ENCODE measurements at regions not wholly inside any gene's neighbourhood (a gene's known extent, or its start where the extent isn't known, plus 50 kb on each side); places are given as distances from the start of the nearest gene placed in this dataset.
"Not testable (repeated sequence)": the region's sequence is repeated elsewhere in the genome, so short reads cannot be mapped to it uniquely, and the experiment has no call there.

GRCh38 chr6:170146640-170147039 lies 144.2 kb downstream of the DLL1 start:
- DNase-seq, result no peak

GRCh38 chr6:170146131-170146530 lies 144.7 kb downstream of the DLL1 start:
- not testable (repeated sequence) for DNase-seq

DNA sequence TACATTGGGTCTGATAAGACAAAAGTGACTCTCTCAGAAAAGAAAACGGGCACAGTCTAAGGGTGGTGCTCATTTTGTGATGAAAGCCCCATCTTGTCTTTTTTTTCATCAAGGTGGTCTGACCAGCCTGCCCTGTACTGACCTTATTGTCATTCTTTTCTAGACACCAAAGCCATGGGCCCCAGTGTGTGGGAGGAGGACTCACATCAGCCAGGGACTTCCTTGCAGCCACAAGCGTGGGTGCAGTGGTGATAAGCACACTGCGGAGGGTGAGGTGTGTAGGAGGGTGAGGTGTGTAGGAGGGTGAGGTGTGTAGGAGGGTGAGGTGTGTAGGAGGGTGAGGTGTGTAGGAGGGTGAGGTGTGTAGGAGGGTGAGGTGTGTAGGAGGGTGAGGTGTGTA lies 145.2 kb downstream of the DLL1 start:
- not testable (repeated sequence) for DNase-seq

DNA sequence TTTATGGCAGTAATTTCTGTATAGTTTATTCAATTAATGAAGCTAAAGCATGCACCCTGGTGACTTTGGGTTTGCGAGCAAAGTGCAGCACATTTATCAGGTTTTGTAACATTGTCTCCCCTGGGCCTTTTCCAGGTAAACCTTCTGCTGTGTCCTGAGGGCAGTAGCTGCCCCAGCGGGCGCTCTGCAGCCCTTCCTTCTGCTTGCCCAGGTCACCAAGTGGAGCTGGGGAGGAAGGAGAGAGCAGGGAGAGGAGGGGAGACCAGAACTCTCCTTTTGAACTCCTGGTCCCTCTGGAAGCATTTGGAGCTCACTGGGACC lies 145.6 kb downstream of the DLL1 start:
- DNase-seq, result no peak

DNA sequence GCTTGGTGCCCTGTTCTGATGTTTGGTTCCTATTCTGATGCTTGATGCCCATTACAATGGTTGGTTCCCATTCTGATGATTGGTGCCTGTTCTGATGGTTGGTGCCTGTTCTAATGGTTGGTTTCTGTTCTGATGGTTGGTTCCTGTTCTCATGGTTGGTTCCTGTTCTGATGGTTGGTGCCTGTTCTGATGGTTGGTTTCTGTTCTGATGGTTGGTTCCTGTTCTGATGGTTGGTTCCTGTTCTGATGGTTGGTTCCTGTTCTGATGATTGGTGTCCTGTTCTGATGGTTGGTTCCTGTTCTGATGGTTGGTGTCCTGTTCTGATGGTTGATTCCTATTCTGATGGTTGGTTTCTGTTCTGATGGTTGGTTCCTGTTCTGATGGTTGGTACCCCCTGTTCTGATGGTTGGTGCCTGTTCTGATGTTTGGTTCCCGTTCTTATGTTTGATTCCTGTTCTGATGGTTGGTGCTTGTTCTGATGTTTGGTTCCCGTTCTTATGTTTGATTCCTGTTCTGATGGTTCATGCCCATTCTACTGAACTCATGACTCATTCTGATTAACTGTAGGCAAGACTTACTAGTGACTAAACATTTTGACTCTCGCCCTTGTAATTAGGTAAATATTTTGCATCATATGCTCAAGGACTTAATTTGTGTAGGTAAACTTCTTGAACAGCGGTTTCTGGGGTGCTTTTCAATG lies 146.2 kb downstream of the DLL1 start:
- DNase-seq, result no peak

- no peak for DNase-seq
Measured at GRCh38 chr6:170143401-170144150, 147.3 kb downstream of the DLL1 start.

GRCh38 chr6:170142559-170142958 lies 148.3 kb downstream of the DLL1 start:
- no peak for DNase-seq

DNA sequence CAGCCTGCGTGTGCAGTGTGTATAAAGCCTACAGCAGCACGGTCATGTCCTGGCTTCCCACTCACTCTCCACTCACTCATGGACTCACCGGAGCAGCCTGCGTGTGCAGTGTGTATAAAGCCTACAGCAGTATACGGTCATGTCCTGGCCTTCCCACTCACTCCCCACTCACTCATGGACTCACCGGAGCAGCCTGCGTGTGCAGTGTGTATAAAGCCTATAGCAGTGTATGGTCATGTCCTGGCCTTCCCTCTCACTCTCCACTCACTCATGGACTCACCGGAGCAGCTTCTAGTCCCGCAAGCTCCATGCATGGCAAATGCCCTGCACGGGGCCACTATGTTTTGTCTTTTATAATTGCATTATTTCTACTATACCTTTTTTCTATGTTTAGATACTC lies 149.8 kb downstream of the DLL1 start:
- DNase-seq, result not testable (repeated sequence)

- DNase-seq, result no peak
Measured at GRCh38 chr6:170140129-170140528, 150.7 kb downstream of the DLL1 start.

- DNase-seq, result no peak
Measured at GRCh38 chr6:170139531-170139930, 151.3 kb downstream of the DLL1 start.

- not testable (repeated sequence) for DNase-seq
Measured at GRCh38 chr6:170139046-170139445, 151.8 kb downstream of the DLL1 start.

- no peak for DNase-seq
Measured at GRCh38 chr6:170137911-170138910, 152.7 kb downstream of the DLL1 start.

GRCh38 chr6:170137176-170137891 lies 153.5 kb downstream of the DLL1 start:
- no peak for DNase-seq

DNA sequence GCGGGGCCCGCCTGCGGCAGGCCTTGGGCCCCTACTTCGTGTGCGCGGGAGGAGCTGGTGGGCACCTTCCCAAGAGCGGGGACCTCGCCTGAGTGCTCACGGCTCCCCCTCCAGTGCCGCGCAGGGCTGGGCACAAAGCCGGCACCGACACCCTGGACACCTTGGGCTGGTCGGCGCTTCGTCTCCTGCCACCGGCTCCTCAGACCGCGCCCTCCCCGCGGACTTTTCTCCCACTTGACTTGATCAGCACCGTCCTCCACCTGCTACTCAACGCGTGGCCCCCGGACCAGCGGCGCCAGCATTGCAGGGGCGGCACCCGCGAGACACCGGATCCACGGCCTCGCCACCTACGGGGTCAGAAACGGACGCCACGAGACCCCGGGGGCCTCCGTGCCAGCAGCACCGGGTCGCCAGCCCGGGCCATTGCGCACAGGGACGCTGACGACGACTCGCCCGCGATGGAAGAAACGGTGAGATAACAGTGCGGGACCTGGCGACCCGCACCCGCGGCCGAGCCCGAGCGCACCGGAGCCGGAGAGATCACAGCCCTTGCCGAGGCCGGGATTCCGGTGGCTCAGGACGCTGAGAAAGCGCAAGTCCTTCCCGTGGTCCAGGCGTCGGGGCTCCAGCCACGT lies 154.2 kb downstream of the DLL1 start:
- no peak for DNase-seq

GRCh38 chr6:170135821-170136471 lies 154.9 kb downstream of the DLL1 start:
- no peak for DNase-seq

- DNase-seq, result no peak
Measured at GRCh38 chr6:170135461-170135820, 155.4 kb downstream of the DLL1 start.

- DNase-seq, result no peak
Measured at GRCh38 chr6:170134471-170135440, 156.1 kb downstream of the DLL1 start.

DNA sequence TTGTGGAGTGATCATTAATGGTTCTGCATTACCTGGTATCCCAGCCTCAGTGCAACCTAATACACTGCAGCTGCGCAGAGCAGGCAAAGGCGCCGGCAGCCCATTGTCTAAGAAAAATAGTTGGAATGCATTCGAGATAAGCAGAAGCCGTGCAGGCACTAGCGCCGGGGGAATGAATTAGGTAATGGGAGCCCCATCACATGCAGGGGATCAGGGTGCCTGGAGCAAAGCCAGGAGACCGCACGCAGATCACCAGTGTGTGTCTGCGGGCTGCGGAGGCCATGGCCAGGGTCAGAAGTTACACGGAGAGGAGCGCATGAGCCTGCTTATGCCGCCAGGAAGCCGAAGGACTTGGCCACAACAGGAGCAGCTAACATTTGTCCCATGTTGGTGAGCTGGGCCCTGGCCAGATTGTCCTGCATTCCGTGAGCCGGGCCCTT lies 156.8 kb downstream of the DLL1 start:
- DNase-seq, result peak in 1 of 2 experiments; percentile 20

DNA sequence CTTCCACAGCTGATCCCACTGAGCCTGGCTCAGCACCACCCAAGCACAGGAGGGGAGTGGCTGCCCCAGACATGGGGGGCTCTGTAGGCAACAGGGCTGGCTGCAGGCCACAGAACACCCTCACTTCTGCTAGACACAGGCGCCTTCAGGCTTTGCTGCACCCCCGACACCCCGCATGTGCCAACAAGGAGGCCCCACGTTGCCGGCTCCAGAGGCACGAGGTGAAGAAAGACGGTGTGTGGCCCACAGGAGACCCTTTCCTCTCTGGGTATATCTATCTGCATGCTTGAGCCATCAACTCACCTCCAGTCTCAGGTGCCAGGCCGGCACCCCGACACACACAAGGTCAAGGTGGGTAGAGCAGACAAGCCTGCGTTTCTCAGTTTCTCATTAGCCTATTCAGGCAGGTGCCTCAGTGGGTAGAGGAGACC lies 158.3 kb downstream of the DLL1 start:
- DNase-seq, result no peak

GRCh38 chr6:170132011-170132521 lies 158.8 kb downstream of the DLL1 start:
- no peak for DNase-seq

All from NCI-H2081 (cell line).